SK-N-SH (cell line): ENCODE measurements at regions not wholly inside any gene's neighbourhood (a gene's known extent, or its start where the extent isn't known, plus 50 kb on each side); places are given as distances from the start of the nearest gene placed in this dataset.

Experiments
- CTCF ChIA-PET: fragments of 300-600, 350-600 bp; formaldehyde crosslinking; extraction: SDS; loops from one replicate; lab custom pipeline; 2021; lab: Yijun Ruan, JAX
- POLR2A ChIA-PET: fragments of 350-600 bp; sonication (Branson Sonifier 250); formaldehyde crosslinking; extraction: SDS; loops from one replicate; lab custom pipeline; 2020; ENCODE audit warnings: antibody characterized with exemption, inconsistent platforms; lab: Yijun Ruan, JAX
- DNase-seq: peaks from one replicate; pipeline ENCODE4 v3.0.0; 2012
- H2AFZ ChIP-seq: fragments of 200-600 bp; sonication (generic); 2 replicates; pipeline ENCODE4 v1.8.1; 2016; ENCODE audit warnings: antibody characterized with exemption, mild to moderate bottlenecking, low read depth
- H3F3A ChIP-seq: fragments of 200-600 bp; sonication (generic); replicated peaks from 2 replicates; pipeline ENCODE3; 2016; ENCODE audit warnings: antibody characterized with exemption, mild to moderate bottlenecking; ENCODE audit not compliant: insufficient read depth
- H3K27ac ChIP-seq, 2 experiments: fragments of 200-500 bp in 1 of 2; fragments of 200-600 bp in 1 of 2; sonication (Bioruptor generic) in 1 of 2; sonication (generic), shearing (Covaris generic) in 1 of 2; 2 replicates each; pipeline versions ENCODE4 v1.5.1 to v1.6.1; 2014 to 2016; ENCODE audit warnings: low read depth in 2 of 2, inconsistent platforms in 1 of 2, low read length in 1 of 2, mild to moderate bottlenecking in 1 of 2, mixed read lengths in 1 of 2
- H3K27me3 ChIP-seq: fragments of 200-600 bp; sonication (generic), shearing (Covaris generic); 2 replicates; pipeline ENCODE4 v1.6.1; 2016; ENCODE audit warnings: mixed run types; ENCODE audit not compliant: insufficient read depth
- H3K36me3 ChIP-seq, 2 experiments: fragments of 200-500 bp in 1 of 2; fragments of 200-600 bp in 1 of 2; sonication (Bioruptor generic) in 1 of 2; sonication (generic) in 1 of 2; replicated peaks in 1 of 2; 2 replicates each; pipeline versions ENCODE3 to v1.5.1; 2014 to 2016; ENCODE audit warnings: low read length in 1 of 2, mild to moderate bottlenecking in 1 of 2; ENCODE audit not compliant: insufficient read depth in 2 of 2, control insufficient read depth in 1 of 2
- H3K4me1 ChIP-seq, 2 experiments: fragments of 200-500 bp in 1 of 2; fragments of 200-600 bp in 1 of 2; sonication (Bioruptor generic) in 1 of 2; sonication (generic), shearing (Covaris generic) in 1 of 2; 2 replicates each; pipeline versions ENCODE4 v1.5.1 to v1.6.1; 2014 to 2016; ENCODE audit warnings: low read depth in 1 of 2, low read length in 1 of 2, mixed run types in 1 of 2; ENCODE audit not compliant: insufficient read depth in 2 of 2, control insufficient read depth in 1 of 2
- H3K4me2 ChIP-seq: fragments of 200-600 bp; sonication (generic), shearing (Covaris generic); 2 replicates; pipeline ENCODE4 v1.6.1; 2017; ENCODE audit warnings: mixed run types
- H3K4me3 ChIP-seq, 2 experiments: fragments of 200-500 bp in 1 of 2; fragments of 200-600 bp in 1 of 2; sonication (Bioruptor generic) in 1 of 2; sonication (generic), shearing (Covaris generic) in 1 of 2; 2 replicates each; pipeline versions ENCODE4 v1.5.1 to v1.8.1; 2014 to 2016; ENCODE audit warnings: low read depth in 2 of 2, inconsistent platforms in 1 of 2, low read length in 1 of 2, mild to moderate bottlenecking in 1 of 2, mixed read lengths in 1 of 2, moderate library complexity in 1 of 2
- H3K79me2 ChIP-seq: fragments of 200-600 bp; sonication (generic); 2 replicates; pipeline ENCODE4 v1.8.1; 2017; ENCODE audit warnings: mild to moderate bottlenecking; ENCODE audit not compliant: insufficient read depth
- H3K9ac ChIP-seq: fragments of 200-600 bp; sonication (generic); 2 replicates; pipeline ENCODE4 v1.6.1; 2017; ENCODE audit warnings: mixed run types
- H3K9me2 ChIP-seq: fragments of 200-600 bp; sonication (generic); 2 replicates; pipeline ENCODE4 v1.6.1; 2017; ENCODE audit warnings: mixed run types
- H3K9me3 ChIP-seq: fragments of 200-600 bp; sonication (generic); 2 replicates; pipeline ENCODE4 v1.6.1; 2017; ENCODE audit warnings: mixed run types, mild to moderate bottlenecking, moderate library complexity
- H4K20me1 ChIP-seq: fragments of 200-600 bp; sonication (generic); 2 replicates; pipeline ENCODE4 v1.6.1; 2017; ENCODE audit warnings: mild to moderate bottlenecking, mixed run types; ENCODE audit not compliant: insufficient read depth
- CHD2 ChIP-seq: fragments of 150-350 bp; IDR thresholded peaks from 2 replicates; pipeline ENCODE4 v1.6.1; 2018; ENCODE audit warnings: low read length; ENCODE audit not compliant: partially characterized antibody
- CTCF ChIP-seq: fragments of 200-600 bp; sonication (generic); IDR thresholded peaks from 2 replicates; pipeline ENCODE4 v1.6.1; 2017; ENCODE audit warnings: antibody characterized with exemption, mild to moderate bottlenecking, moderate library complexity
- FOXM1 ChIP-seq: IDR thresholded peaks from 2 replicates; pipeline ENCODE4 v1.4.0; 2012; ENCODE audit warnings: low read depth, mild to moderate bottlenecking
- GABPA ChIP-seq: IDR thresholded peaks from 2 replicates; pipeline ENCODE4 v1.4.0; 2012; ENCODE audit warnings: low read depth, mild to moderate bottlenecking
- GATA2 ChIP-seq: sonication (generic); formaldehyde crosslinking; IDR thresholded peaks from 2 replicates; pipeline ENCODE4 v1.5.0; 2020; ENCODE audit warnings: mild to moderate bottlenecking, missing genetic modification reagents
- IRF3 ChIP-seq: fragments of 150-350 bp; IDR thresholded peaks from 2 replicates; pipeline ENCODE4 v1.6.1; 2016; ENCODE audit warnings: mild to moderate bottlenecking, low read depth, low read length
- MAX ChIP-seq: IDR thresholded peaks from 2 replicates; pipeline ENCODE4 v1.4.0; 2012; ENCODE audit warnings: low read depth
- MEF2A ChIP-seq: IDR thresholded peaks from 2 replicates; pipeline ENCODE4 v1.4.0; 2012; ENCODE audit warnings: low read depth, borderline replicate concordance
- MXI1 ChIP-seq: IDR thresholded peaks from 2 replicates; pipeline ENCODE4 v1.6.1; 2012; ENCODE audit warnings: mild to moderate bottlenecking, low read depth, low read length, improper control_type of control experiment
- NFIC ChIP-seq: IDR thresholded peaks from 2 replicates; pipeline ENCODE4 v1.4.0; 2012; ENCODE audit warnings: borderline replicate concordance
- POLR2AphosphoS5 ChIP-seq: IDR thresholded peaks from 2 replicates; pipeline ENCODE4 v1.6.1; 2012; ENCODE audit warnings: low read depth, low read length
- RAD21 ChIP-seq: IDR thresholded peaks from 2 replicates; pipeline ENCODE4 v1.6.1; 2012; ENCODE audit warnings: mild to moderate bottlenecking, low read length
- RCOR1 ChIP-seq: fragments of 150-350 bp; IDR thresholded peaks from 2 replicates; pipeline ENCODE4 v1.6.1; 2017; ENCODE audit warnings: antibody characterized with exemption, low read length
- RFX5 ChIP-seq: IDR thresholded peaks from 2 replicates; pipeline ENCODE4 v1.6.1; 2012; ENCODE audit warnings: mild to moderate bottlenecking, improper control_type of control experiment, low read length
- SIN3A ChIP-seq: IDR thresholded peaks from 2 replicates; pipeline ENCODE4 v1.6.1; 2012; ENCODE audit warnings: low read depth, mild to moderate bottlenecking, low read length, moderate library complexity, borderline replicate concordance
- SMC3 ChIP-seq: IDR thresholded peaks from 2 replicates; pipeline ENCODE4 v1.6.1; 2012; ENCODE audit warnings: low read depth, low read length, improper control_type of control experiment
- TAF1 ChIP-seq: IDR thresholded peaks from 2 replicates; pipeline ENCODE4 v1.6.1; 2012; ENCODE audit warnings: low read depth, mild to moderate bottlenecking, low read length, moderate library complexity, borderline replicate concordance
- USF1 ChIP-seq: IDR thresholded peaks from 2 replicates; pipeline ENCODE4 v1.4.0; 2012; ENCODE audit warnings: low read depth, borderline replicate concordance
- ZBTB33 ChIP-seq: IDR thresholded peaks from 2 replicates; pipeline ENCODE4 v1.4.0; 2012; ENCODE audit warnings: low read depth, borderline replicate concordance
- WGBS: methylation state at CpG from one replicate; pipeline ENCODE4 v1.1.6; 2017; ENCODE audit warnings: low lambda C conversion rate; 5-methylcytosine and 5-hydroxymethylcytosine counted together

GRCh38 chr3:28853830-28854229 lies 427.0 kb upstream of the RBMS3 start:
- Histone ChIP-seq H3K4me3 (no peak overlapping the region), H3K9me2 (no peaks in the 10 kb centered on the region), H3K9me3 (no peaks in the 10 kb centered on the region), H3K4me2 (no peak overlapping the region), H3K36me3 (no peaks in the 10 kb centered on the region), H3F3A (no peaks in the 10 kb centered on the region), H3K9ac (no peak overlapping the region), H3K4me1 (peaks cover 0 to 3% of the 10 kb centered on the region in 2 experiments; a peak in 2 of 4 replicates), H3K27me3 (no peaks in the 10 kb centered on the region), H2AFZ (no peak overlapping the region), H3K27ac (no peak overlapping the region), H4K20me1 (no peaks in the 10 kb centered on the region), H3K79me2 (no peaks in the 10 kb centered on the region)
- no peak for DNase-seq
- 7% methylated on average over 1 of the region's 1 CpG for WGBS
- CTCF ChIA-PET, result interaction anchor here (0.6 to 1.5 kb wide), 5 partner anchors 10 to 1839 kb away, joined by 3 to 7 read pairs (median 3); no protein-coding TSS in a partner anchor
- TF ChIP-seq CTCF (peak; percentile 51), RAD21 (peak; percentile 52), USF1 (no peak)
- POLR2A ChIA-PET, result no interaction called here

- WGBS, result 84% methylated on average over 3 of the region's 3 CpGs
- TF ChIP-seq CHD2 (no peak), ZBTB33 (no peak), TAF1 (no peak), POLR2AphosphoS5 (no peak), RCOR1 (no peak), NFIC (no peak), GABPA (no peak), SIN3A (no peak), FOXM1 (no peak), MAX (no peak), RFX5 (no peak), GATA2 (no peak), MXI1 (no peak), MEF2A (no peak), IRF3 (no peak), SMC3 (no peak)
- TF ChIP-seq, all 33 proteins: peak for 0
- H3F3A ChIP-seq, result no peaks in the 10 kb centered on the region
- no peaks in the 10 kb centered on the region for H3K4me1 ChIP-seq
- ChIA-PET POLR2A (no interaction called here), CTCF (no interaction called here)
- no peaks in the 10 kb centered on the region for H3K9me3 ChIP-seq
- no peak overlapping the region for H3K4me2 ChIP-seq
- H3K36me3 ChIP-seq, result no peaks in the 10 kb centered on the region
- no peaks in the 10 kb centered on the region for H4K20me1 ChIP-seq
- DNase-seq, result no peak
- H3K9ac ChIP-seq, result no peak overlapping the region
- H3K27ac ChIP-seq, result no peak overlapping the region
- no peak overlapping the region for H3K4me3 ChIP-seq
- H3K79me2 ChIP-seq, result no peaks in the 10 kb centered on the region
- H3K9me2 ChIP-seq, result no peaks in the 10 kb centered on the region
- no peaks in the 10 kb centered on the region for H3K27me3 ChIP-seq
- H2AFZ ChIP-seq, result no peak overlapping the region
Measured at GRCh38 chr3:28856796-28857195, 424.1 kb upstream of the RBMS3 start.
